ENCODE measurements at regions not wholly inside any gene's neighbourhood (a gene's known extent, or its start where the extent isn't known, plus 50 kb on each side); places are given as distances from the start of the nearest gene placed in this dataset.

DNA sequence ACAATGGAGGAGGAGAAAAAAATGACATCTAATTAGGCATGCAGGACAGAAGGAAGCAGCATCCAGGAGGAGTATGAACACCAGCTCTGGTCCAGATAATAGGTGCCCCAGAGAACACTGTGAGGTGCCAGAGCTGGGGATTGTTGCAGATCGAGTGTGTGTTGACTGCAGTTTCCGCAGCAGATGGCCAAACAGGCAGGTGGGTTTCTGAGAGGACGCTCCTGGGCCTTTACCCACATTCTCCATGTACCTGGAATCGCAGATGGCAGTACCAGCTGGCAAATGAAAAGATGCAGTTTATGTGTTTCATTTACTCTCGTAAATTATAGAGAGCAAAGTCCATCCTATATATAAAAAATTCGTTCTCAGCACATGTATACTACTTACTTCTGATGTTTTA lies 182.2 kb upstream of the ISL1 start:
- TF ChIP-seq POLR2AphosphoS5 (IDR thresholded peaks at IDR 0.05; ENCODE audit: low read depth) (no peak), CTCF (conservative IDR thresholded peaks at IDR 0.05; ENCODE audit: low read depth in 2 of 2) (no peak)

Measured in GM23338 (cell line).